ENCODE measurements at regions not wholly inside any gene's neighbourhood (a gene's known extent, or its start where the extent isn't known, plus 50 kb on each side); places are given as distances from the start of the nearest gene placed in this dataset.

- no peak for TF ChIP-seq EP300 (IDR thresholded peaks at IDR 0.05)
- no peak for TF ChIP-seq CTCF (IDR thresholded peaks at IDR 0.05)
- TF ChIP-seq POLR2A (IDR thresholded peaks at IDR 0.05) = no peak
Measured at GRCh38 chr4:67126570-67126969, 418.7 kb downstream of the CENPC start.

Data from ovary (tissue), 3 donors.